CD1c-positive myeloid dendritic cell (primary cell): ENCODE measurements at regions not wholly inside any gene's neighbourhood (a gene's known extent, or its start where the extent isn't known, plus 50 kb on each side); places are given as distances from the start of the nearest gene placed in this dataset.
A peak's percentile ranks its signal among the peaks of the same experiment; 100 is the strongest.
"Not testable (repeated sequence)": the region's sequence is repeated elsewhere in the genome, so short reads cannot be mapped to it uniquely, and the experiment has no call there.

Source experiments
- DNase-seq: peaks from one replicate; pipeline ENCODE4 v3.0.0-alpha.2; 2016; ENCODE audit errors: extremely low spot score

DNA sequence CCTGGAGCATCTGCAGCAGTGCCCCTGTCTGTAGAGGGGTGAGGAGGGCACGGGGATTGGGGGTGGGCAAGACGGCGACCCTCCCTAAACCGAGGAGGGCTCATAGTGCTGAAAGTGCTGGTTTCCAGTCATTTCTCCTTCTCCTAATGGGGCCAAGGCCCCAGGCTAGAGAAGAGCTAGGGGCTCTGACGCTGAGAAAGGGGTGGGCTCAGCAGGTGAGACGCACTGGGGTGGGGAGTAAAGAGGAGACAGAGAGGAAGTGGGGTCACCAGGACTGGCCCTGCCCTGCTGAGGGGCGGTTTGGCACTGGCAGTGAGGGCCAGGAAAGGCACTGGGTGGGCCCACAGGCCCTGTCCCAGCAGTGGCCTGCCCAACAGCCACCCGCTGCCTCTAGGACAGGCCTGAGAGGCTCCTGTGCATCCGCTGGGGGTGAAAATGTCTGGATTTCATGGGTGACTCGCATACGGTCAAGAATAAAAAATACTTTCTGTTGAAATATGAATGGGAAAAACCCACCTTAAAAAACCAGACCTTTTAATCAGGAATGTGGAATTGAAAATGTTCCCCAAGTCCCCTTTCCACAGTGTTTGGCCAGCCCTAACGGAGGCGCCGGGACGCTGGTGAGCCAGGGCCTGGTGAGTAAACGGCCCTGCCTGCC is 122.4 kb upstream of the SMURF2 start:
- DNase-seq = no peak

DNA sequence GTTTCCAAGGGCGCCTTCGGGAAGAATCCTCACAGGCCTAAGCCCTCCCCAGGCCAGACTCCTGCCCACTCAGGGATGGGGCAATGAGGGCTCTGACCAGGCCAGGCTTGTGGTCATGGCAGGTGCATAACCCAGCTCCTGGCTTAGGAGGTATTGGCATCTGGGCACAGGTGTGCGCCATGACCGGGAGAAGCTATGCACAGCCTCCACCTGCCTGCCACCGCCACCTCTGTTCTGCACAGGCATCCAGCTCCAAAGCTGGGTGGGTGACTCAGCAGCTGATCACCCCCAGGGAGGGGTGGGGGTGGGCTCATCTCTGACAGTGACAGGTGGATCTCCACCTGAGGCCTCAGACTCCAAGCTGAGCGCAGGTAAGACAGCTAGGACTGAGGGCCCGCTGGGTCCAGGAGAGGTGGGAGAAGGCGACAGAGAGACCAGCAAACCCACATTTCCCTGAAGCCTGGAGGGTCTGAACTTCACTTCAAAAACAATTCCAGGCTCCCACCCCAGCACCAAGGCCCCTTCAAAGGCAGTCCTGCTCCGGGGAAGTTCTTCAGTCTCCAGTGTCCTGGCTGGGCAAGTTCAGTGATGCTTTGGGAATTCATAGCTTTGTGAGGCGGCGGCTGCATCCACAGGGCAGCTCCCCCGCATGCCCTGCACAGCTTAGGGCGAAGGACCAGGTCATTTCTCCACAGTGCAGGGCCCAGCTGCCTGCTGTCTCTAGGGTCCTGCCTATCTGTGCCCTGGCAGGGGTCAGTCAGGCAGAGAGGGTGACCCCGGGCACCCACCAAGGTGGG is 121.6 kb upstream of the SMURF2 start:
- no peak for DNase-seq

DNA sequence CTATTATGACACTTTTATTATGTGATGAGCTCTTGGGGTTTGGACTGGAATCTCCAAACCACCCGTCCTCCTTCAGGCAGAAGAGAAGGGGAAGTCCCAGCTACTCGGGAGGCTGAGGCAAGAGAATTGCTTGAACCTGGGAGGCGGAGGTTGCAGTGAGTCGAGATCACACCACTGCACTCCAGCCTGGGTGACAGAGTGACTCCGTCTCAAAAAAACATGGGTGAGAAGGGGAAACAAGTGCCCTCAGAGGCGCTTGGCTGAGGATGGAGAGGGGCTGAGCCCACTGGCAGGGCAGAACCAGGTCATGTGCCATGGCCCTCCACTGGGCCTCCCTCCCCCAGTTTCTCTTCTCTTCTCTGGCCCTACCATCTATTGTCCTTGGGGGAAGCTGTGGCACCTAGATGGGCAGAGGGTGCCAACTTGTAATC is 120.9 kb upstream of the SMURF2 start:
- DNase-seq = peak; percentile 45

DNA sequence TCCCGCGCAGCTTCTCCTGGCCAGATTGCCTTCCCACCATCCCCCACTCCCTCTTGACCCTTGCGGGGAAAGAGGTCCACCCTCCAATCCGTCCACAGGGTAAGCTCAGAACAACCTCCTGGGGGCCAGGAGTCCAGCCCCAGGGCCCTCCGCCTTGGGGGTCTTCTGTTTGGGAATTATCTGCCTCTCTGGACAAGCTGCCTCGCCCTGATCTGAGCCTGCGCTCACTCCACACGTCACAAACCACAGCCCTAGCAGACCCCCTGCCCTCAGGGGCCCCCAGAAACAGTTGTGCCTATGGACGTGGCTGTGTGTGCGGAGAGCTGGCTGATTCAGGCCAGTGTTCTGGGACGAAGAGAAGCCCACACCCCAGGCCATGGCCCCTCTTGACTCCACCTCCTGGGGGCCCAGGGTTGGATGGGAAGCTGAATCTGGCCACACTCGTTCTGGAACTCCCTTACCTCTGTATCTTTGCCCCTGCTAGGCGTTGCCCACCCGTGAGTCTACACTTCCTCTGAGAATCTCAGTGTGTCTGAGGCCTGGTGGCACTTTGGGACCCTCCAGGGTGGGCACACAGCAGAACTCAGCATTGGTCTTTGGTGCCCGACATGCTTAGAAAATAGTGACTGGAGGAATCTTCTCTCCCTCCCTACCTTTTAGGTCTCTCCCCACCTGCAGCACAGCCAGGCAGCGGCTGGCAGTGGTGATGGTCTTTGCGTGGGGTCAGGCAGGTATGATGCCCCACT is 119.9 kb upstream of the SMURF2 start:
- DNase-seq = no peak

DNA sequence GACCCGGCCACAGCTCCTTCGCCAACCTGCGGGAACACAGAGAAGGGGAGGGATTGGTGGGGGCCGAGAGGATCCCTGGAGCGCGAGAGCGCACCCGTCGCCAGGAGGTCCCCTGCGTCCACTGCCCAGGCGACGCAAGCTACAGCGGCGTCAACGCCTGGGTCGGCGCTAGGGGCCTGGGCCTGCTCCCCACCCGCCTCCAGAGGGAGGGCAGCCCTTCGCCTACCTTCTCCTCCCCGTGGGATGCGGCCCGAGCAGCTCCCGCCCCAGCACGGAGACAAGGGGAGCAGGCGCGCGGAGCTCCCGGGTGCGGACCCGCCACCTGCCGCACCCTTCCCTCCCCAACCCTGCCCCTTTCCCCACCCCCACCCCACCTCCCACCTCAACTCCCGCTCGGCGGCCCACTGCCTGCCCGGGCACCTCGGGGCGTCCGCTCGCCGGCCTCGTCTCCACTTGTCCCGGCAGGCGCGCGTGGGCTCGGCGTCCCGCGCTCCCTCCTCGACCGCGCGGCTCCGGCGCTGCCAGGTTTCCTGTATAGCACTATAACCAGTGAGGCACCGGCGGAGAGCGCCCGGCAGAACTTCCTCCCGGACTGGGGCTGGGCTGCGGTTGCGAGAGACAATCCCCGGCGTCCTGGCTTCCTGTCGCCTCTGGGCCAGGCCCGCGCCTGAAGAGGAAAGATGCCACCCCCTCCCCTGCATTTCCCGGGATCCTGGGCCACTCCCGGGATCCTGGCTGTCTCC is 119.1 kb upstream of the SMURF2 start:
- DNase-seq = peak; percentile 77

DNA sequence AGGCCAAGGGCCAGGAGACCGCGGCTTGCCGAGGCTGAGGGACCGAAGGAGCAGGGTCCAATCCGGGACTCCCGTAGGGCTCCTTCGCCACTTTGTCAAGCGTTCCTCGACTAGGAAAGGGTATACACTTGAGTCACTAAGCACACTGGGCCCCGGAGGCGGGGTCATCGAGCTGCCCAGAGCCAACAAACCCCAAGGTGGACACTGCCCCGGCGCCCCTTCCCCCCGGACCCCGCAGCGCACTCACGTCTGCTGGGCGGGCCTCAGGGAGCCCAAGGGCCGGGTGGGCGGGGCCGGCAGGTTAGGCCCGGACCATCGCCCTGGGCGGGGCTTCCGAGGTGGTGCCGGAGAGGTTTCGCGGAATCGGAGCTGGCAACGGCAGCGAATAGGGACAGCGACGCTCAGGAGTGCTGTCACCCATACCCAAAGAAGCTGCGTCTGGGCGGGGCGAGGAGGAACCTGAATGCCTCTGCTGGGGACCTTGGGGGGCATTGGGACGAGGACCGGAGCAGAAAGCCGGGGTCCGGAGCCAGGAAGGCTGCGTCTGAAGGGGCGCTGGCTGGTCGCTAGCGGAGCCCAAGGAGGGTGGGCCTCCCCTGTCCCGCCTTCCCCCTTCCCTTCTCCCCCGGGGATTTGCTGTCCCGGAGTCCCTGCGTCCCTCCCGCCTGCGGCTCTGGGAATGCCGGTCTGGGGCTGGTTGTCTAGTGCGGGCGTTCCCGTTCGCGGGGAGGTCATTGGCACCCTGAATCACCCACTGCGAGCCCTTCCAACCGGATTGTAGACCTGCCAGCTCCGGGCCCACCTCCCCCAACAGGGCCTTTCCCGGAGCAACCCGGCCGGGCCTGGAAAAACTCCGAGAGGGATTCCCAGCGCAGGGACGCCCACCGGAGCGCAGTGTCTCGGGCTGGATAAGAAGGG is 118.2 kb upstream of the SMURF2 start:
- peak; percentile 64 for DNase-seq

DNA sequence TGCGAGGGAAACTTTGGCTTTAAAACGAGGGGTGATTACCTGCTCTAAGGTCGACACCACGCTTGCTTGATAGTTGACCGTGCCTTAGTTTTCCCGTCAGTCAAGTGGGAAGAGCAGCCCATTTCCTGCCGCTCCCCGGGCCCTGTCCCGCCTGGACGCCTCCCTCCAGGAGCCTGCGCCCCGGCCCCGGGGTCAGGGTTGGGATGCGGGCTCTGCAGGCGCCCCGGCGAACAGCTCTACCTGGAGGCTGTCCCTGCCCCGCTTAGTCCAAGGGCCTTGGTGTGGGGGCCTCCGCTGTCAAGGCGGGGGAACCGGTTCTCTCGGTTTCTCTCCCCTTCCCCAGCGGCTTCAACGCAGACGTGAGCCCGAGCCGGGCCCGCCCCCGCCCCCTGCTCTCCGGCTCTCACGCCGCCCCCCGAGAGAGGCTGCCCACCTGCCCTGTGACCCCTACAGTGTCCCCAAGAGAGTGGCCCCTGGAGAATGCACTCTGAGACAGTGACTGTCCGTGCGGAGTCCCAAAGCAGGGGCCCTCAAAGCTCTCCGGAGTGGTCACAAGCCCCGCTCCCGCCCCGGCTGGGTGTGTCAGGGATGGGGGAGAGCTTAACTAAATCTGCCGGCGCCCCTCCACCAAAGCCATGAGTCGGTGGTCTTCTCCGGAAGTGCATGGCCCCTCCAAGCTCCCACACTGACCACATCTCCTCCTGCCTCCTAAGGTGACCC is 117.4 kb upstream of the SMURF2 start:
- no peak for DNase-seq

DNA sequence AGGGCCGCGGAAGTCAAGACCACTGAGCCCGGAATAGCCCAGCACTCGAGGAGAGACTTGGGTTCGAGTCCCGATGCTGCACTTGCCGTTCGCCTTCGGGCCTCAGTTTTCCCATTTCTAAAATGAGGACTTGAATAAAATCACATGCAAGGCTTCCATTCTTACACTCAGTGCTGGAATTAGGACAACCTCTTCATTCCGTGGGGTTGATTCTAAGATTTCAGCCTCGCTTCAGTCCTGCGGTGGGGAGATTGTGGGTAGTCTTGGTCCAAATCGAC is 116.9 kb upstream of the SMURF2 start:
- DNase-seq = not testable (repeated sequence)

DNA sequence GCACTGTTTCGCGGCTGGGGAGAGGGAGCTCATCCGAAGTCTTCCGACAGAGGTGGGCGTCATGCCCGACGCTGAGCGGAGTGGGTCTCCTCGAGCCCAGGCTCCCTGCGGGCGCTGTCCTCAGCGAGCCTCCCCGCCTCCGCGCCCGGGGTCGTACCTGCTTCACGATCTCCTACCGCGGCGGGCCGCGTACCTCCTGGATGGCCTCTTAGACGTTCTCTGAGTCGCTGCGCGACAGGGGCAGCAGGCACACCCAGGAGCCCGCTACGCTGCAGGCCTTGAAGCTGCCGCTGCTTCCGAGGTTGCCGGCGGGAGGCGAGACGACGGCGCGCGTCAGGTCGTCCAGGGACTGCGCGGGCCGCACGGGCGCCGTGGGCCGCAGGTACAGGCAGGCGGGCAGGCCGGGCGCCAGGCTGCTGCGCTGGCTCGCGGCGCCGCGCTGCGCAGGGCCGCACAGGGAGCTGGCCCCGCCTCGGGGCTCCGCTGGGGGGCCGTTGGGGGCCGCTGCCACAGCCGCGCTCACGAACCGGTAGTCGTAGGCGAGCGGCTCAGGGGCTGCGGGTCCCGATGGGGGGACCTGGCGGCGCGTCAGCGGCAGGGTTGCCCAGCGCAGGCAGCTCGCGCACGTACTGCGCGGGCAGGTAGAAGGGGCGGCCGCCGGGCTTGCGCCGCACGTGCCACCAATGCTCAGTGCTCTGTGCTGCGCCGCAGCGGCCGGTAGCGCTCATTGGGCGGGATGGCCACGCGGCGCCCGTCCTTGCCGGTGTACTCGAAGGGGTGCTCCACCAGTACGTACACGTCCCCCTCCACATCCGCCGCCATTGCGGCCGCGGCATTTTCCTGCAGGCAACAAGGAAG is 116.4 kb upstream of the SMURF2 start:
- DNase-seq = peak; percentile 21

DNA sequence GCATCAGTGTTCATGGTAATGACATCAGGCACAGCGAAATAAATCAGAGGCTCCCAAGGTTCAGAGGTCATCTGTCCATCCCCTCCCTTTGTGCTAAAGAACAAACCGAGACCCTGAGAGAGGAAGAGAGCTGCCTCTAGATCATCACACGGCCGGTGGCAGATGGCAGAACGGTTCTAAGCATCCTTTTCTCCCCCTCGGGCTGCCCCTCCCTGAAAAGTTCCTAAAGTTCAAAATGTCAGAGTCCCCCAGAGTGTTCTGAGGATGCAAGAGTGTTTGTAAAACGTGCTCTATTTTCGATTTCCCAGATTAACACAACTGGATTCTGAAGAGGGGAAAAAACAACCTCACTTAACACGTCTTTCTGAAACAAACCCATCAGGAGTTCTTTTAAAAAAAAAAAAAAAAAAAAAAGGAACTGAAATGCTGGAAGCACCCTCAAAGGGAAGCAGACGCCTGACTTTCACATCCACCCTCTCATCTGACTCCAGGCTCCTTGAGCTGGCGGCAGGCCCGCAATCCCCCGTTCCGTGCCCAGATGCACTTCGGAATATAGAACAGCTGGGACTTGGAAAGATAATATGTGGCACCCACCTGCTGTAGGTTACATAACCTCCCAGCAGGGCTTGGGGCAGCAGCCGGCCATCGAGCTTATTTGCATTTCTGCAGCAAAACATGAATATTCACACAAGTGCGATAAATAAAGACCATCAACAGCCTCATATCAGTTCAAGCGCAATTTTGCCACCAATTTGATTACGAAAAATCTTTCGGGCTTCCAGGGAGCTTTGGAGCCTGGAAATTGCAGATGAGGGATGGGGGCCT is 115.5 kb upstream of the SMURF2 start:
- peak; percentile 85 for DNase-seq

DNA sequence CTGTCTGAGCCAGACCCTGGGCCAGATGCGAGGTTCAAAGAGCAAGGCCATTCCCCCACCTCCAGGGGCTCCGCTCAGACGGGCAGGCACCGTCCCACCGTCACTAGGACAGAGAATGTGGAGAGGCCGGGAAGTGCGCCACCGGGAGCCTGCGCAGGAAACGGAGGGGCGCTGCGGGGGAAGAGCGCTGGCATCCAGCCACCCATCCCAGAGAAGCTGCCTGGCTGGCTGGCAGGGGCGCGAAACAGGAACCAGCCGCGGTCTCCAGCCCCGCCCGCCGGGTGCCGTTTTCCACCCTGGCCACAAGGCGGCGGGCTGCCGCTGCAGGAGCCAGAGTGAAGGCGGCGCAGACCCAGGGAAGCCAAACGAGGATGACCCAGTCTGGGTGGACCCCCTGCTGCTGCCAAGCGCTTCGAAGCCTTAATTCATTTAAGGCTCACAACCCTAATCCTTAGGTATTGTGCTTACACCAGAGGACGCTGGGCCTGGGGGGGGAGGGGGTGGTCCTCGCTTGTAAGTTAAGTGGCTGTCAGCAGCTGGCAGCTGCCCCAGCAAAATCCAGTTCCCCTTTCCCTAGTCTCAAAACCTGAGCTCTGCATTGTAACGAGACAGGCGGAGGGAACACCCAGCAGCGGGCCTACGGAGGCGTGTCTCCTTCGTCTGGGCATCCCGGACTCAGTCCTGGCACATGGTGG is 114.8 kb upstream of the SMURF2 start:
- DNase-seq = peak; percentile 91

DNA sequence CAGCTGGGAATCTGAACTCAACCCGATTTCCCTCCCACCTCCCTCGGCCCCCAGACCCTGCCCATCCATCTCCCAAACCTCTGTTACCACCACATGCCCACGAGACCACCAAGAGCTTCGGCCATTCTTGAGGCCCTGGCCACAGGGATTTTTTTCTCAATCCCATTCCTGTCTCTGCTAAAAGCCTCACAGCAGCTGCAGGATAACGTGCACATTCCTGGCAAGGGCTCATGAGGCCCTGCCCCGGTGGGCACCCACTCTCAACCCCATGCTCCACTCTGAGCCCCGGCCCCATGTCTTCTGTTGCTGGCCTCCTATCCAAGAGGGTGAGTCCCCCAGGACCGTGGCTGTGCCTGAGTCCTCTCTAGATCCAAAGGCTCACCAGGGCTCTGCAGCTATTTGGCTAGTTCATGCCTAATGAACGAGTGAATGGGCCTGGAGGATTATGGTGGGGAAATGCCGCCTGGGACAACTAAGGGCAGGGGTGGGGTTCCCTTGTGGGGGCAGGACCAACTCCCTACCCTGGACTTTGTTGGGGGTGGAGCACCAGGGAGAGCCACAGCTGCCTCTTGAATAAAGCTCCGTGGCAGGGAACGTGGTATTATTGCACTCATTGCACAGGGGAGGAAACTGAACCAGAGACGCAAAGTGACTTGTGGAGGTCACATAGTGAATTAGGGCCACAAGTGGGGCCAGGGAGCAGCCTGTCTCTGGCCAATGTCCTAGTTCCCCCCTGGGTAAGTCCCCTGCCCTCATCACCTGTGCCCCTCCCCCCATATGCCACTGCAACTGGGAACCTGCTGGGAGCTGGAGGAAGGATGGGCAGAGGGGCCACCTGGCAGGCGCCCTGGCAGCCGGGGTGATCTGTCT is 113.8 kb upstream of the SMURF2 start:
- no peak for DNase-seq

DNA sequence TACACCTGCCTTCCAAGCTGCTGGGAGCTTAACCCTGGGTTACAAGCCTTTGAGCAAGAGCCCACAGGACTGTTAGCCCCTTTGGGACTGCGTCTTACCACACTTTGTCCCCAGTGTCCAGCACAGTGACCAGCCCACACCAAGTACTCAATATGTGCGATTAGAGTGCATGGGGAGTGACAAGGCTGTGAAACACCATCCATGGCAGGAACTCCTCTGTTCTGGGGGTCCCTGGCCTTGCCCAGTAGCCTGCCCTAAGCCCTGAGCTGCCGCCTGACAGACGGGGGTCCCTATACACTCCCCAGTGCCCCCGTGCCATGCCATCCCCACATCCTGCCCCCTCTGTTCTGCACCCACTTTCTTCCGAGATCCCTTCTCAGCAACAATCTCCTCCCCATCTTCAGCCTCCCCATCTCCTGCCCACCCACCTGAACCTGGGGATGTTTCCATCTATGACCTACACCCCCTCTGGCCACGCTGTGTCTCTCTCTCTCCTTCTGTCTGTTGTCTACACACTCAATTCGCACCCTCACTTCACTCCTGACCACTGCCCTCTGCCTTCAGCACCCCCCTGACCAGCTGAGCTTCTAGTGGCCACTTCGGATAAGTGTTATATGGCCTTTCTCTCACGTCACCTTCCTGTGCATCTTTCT is 112.9 kb upstream of the SMURF2 start:
- no peak for DNase-seq

DNA sequence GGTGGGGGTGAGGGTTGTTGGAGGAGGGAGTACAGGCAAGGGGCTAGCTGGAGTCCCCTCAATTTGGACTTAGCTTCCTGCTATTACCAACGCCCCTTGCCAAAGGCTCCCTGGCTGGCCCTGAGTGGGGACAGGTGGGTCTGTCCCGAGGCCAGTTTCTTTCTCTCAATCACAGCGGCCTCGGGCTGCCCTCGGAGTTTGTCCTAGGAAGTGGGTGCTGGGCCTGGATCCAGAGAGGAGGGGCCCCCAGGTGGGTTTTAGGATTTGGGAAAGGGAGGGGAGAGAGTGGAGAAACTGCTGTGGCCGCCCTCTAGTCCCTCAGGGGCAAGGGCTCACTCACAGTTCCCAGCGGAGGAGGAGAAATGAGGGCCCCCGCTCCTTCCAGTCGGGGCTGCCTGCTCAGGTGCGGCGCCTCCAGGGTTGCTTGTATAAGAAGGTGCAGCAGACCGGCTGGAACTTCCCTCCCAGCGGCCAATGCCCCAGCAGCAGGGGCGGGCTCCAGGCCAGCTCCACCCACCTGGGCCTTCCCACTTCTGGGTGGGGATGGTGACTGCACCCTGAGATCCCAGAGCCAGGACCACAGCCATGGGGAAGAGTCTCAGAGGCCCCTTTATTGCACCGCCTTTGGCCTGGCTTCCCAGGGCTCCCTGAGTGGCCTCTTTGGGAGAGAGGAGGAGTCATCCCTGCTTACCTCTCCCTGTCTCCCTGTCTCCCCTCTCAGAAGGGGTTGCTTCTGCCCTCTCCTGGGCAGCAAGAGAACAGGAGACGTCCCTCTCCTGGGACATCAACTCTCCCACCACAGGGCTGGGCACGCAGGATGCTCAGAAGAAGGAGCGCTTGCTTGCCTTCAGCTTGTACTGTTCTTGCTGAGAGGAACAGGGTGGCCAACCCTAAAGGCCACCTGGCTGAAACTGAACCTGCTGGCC is 112.0 kb upstream of the SMURF2 start:
- no peak for DNase-seq

DNA sequence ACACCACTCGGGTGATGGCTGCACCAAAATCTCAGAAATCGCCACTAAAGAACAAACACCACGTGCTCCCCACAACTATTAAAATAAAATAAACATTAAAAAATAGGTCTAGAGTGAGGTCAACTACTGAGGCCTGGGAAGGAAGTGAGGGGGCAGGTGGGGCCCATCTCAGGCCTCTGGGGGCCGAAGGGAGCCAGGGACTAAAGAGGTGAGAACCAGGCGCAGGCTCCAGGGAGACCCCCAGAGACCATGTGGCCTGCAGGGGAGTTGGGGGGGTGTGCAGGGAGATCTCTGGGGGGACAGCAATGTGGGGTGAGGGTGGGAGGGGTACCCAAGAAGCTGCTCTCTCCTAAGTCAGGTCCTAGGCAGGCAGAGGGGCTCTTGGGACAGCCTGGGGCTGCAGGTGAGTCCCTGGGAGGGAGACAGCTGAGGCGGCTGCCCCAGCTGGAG is 111.3 kb upstream of the SMURF2 start:
- DNase-seq = no peak
